GM18499 (cell line): ENCODE measurements at regions not wholly inside any gene's neighbourhood (a gene's known extent, or its start where the extent isn't known, plus 50 kb on each side); places are given as distances from the start of the nearest gene placed in this dataset.
"Not testable (repeated sequence)": the region's sequence is repeated elsewhere in the genome, so short reads cannot be mapped to it uniquely, and the experiment has no call there.

Experiments used
- ATAC-seq: cut with Tn5 transposase; IDR thresholded peaks from one replicate; pipeline ENCODE4 v1.9.1; 2021; ENCODE audit warnings: moderate number of reproducible peaks; ENCODE audit not compliant: insufficient read depth, unreplicated experiment

DNA sequence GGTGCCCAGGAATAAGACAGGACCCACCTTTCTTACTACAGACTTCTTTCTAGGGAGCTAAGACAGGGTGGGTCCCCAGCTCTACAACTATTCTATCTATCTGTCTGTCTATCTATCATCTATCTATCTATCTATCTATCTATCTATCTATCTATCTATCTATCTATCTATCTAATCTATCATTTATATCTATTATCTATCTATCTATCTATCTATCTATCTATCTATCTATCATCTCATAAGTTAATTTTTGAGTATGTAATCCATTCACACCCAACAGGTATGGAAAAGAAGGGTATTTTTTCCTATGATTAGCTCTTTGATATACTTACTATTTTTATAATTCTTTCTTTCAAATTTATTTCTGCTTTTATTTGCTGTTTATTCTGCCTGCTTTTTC is 55.9 kb downstream of the BAMBI start:
- ATAC-seq = no peak

DNA sequence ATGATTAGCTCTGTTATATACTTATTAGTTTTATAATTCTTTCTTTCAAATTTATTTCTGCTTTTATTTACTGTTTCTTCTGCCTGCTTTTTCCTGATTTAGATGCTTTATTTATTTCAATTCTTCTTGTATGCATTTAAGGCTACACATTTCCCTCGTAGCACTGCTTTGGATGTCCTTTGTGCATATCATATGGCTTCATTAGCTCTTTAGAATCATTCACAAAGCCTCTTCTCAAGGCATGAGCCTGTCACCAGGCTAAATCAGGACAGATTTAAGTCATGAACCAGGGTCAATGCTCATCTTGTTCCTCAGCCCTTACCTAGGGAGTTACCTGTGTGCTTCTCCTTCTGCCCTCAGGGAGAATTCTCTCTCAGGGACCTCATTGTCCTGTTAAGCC is 56.3 kb downstream of the BAMBI start:
- ATAC-seq = no peak

DNA sequence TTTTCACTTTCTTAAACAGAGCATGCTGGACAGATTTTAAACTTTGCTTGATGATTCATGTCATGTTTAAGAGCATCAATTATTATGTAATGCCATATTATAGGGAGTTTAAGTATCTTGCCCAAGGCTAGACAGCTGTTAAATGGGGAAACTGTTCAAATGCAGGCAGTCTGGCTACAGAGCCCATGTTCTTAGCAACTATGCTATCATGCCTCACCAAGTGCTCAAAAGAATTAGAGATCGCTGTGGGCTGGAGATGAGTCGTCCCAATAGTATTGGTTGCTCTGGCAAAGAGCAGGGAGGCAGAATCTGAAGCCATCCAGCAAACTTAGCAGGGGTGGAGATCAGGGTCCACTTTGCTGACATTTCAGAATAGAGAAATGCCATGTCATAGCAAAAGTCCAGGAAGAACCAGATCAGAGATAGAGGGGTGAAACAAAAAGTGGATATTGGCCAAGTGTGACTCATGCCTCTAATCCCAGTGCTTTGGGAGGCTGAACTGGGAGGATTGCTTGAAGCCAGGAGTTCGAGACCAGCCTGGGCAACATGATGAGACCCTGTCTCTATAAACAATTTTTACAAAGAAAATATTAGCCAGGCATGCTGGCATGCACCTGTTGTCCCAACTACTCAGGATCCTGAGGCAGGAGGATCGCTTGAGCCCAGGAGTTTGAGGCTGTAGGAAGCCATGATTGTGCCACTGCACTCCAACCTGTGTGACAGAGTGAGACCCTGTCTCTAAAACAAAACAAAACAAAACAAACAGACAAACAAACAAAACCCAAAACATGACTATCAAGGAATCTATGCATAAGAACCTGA is 57.8 kb downstream of the BAMBI start:
- ATAC-seq = no peak

DNA sequence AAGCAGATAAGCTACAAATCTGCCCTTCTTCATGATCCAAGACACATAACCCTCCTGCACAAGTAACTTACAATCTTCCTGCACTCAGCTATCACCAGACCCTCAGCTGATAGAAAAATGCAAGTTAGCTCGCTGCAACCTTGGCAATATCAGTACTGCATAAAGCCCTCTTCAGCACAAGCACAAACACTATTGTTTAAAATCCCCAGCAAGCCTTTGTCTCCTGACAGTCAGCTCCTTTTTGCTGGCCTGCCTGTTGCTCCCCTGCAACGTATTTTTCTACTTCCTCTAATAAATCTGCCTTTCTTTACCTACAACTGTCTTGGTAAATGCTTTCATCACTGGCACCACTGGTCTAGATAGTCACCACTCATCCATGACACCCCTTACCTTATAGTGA is 59.8 kb downstream of the BAMBI start:
- no peak for ATAC-seq

DNA sequence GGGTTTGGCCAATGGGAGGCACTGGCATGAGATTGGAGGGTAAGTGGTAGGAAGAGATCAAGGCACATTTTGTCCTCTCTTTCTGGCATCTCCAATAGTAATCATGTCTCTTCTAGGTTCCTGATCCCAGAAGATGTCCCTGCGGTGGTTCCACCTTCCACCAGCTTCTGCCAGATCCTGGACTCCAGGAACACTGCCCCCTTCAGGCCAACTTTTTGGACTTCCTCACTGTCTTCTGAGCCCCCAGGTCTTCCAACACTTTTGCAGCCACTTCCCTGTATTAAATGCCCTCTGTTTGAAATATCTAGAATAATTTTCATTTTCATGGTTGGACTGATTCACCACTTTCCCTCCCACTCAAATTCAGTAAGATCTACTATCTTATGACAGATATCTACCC is 60.9 kb downstream of the BAMBI start:
- ATAC-seq = no peak

DNA sequence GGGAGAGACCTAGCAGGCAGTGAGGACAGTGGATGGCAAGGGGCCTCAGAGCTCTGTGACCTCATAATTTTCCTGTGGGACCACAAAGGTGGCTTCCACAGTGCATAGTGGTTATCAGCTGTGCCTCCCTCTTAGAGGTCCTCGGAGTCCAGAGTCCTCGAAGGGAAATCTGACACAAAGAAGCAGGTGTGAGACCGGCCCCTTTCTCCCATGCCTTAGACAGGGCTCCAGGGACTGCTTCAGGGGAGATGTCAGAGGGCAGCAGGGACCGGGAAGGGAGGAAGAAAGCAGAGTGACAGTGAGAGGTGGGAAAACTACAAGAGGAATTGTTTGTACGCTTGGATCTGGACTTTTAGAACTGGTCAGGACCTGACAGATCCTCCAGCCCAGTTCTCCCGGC is 66.3 kb downstream of the BAMBI start:
- no peak for ATAC-seq

DNA sequence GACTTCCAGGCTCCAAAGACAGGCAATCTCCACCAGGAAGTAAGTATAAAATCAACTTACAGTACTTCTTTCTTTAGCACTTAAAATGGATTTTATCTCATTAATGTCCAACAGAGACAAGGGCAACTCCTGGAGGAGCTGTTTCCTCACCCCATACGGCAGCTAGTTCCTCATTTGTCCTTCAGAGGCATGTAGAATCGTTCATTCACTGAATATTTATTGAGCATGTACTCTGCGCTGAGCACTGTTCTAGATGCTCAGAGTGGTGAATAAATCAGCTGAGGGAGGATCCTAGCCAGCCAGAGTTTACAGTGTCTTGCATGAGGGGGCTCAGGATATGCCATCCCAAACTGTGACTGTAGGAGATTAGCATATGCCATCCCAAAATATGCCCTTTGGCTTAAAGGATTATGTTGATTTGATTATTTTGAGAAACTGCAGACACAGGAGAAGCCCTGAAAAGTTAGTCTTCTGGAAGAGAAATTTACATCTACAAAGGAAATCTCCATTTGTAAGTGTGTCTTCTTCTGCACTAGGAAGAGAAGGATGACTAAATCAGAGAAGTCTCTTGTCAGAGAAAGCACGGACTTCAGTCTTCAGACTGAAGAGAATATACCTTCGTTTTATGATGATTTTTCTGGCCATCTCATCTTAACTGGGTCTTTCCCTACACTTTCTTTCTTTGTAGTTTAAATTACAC is 66.9 kb downstream of the BAMBI start:
- no peak for ATAC-seq

DNA sequence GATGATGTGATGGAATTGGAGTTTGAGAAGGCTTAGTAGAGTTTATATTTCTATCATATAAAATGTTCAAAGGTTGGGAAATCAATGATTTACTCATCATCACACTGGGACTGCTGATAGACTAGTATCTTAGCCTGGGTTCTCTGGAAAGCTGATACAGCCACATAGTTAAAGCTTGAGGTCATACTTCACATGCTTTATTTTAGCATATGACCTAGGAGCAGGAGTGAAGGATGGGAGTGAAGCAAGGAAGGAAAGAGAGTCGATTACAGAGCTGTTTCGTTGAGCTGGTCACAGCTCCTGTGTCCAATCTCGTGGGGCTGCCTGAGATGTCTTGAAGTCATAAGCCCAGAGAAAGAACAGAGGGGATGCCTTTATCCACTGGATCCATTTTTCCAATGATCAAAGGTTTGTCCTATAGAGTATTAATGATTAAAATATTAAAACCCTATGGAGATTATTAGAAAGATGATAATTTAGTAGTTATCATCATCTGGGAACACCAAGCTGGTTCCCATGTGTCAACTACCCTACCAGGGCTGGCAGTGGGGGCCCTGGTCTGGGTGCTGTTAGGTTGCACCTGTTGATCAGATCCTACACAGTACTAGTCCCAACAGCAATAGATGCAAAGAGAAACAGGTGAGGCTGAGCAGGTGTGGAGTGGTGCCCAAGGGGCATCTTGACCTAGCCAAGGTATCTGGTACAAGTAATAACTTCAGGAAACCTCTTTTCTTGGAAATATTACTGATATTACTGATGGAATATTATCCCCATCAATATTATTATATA is 77.8 kb downstream of the BAMBI start:
- no peak for ATAC-seq

DNA sequence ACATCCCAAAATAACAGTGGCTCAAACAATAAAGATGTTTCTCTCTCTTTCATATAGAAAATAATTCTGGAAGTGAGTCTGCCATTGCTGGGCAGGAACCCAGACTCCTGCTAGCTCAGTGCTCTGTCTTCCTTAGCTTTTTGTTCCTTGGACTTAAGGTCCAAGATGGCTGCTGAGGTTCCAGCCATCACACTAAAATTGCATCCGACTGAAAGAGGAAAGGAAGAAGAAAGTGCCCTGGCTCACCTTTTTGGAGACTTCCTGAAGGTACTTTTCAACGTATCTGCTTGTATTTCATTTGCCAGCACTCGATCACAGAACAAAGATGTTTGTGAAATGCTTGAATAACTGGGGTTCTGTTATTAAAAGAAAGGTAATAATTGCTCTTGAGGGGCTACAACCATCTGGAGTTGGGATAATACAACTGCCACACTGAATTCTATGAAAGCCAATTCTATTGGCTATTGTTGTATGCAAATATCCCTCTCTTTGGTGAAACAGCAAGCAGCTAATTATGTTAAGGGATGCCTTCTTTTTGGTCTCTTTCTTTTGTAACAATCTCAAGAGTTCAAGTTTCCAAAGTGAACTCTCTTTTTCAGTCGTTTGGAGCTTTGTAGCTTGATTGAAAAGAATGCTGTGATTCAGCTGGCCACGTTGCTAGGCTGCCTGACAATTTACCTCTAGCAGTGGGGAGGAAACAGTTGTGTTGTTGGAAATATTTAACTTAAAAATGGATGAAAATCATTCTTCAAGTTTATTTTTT is 83.9 kb downstream of the BAMBI start:
- ATAC-seq = no peak

DNA sequence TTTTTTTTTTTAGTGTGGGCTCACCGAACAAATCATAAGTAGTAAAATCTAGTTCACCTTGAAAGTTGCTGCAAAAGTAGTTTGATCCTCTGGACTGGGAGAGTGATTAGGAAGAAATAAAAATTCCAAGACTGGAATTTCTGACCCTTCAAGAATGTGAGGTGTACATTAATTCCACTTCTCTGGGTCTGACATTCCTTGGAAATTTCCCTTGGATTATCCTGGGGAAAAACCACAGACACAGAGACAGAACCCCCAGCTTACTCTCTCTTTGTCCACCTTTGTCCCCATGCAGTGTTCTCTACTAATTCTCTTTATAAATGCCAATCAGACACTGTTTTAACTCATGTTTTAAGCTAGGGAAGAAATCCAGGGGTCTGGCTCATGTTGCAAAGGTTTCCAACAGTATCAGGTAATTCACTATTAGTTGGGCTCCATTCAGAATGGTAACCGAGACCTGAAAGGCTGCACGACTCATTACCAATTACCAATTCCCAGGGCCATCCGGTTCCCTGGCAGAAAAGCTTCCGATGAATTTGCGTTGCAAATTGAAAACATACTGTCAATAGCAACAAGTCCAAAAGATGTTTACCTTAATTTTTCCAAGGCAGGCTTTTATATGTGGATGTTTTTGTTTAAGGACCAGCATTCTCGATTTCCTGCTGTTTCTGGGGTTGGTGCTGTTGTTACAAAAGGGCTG is 86.3 kb downstream of the BAMBI start:
- no peak for ATAC-seq

DNA sequence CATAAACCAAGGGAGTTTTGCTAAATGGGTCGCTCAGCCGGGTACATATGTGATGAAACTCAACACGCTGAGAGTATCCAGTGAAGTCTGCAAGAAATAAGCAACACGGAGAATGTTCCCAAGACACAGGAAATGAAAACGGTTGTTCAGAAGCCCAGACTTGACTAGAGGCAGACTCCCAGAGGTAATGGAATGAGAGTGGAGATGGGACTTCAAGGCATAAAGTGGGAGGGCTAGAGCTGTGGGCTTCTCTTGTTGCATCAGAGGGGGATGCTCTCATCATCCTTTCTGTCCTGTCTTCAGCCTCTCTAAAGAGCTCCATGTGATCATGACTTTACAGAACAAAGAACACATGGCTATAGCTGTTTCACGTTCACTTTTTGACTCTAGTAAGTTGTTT is 88.3 kb downstream of the BAMBI start:
- ATAC-seq = no peak

DNA sequence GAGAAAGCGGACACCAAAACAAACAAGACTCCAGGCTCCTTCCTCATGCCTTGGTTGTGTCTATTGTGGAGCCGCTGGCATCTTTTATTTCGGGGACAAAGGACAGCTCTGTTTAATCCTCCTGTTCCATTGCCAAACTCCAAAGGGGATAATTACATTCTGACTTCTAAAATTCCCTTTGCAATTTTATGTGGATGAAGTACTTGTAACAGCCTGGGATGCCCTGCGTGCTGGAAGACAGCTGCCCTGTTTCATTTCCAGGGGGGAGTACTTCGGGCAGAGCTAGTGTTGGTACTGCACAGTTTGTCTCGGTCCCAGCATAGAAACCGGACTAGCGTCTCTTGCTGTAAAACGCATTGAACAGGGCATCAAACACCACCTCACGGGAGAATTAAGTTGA is 90.9 kb downstream of the BAMBI start:
- no peak for ATAC-seq

DNA sequence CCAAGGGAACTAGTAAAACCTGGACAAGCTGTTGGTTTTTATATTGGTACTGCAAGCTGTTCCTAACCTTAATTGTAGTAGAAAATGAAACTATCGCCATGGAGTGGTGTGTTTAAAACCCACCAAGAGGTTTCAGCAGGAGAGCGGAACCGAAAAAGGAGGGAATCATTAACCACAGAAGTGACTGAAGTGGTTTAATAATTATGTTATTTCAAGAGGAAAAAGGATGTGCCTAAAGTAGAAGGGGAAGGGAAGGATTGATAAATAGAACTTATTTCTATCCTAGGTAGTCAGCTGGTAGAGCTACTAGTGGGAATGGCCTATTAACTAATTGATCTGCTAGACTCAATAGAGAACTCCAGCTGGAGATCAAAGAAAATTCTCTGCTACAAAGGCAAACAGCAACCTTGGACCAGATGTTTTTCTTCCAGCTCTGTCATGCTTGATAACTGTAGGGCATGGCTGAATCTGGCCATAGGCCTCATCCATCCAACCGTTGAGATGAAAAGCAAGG is 91.8 kb downstream of the BAMBI start:
- ATAC-seq = no peak

DNA sequence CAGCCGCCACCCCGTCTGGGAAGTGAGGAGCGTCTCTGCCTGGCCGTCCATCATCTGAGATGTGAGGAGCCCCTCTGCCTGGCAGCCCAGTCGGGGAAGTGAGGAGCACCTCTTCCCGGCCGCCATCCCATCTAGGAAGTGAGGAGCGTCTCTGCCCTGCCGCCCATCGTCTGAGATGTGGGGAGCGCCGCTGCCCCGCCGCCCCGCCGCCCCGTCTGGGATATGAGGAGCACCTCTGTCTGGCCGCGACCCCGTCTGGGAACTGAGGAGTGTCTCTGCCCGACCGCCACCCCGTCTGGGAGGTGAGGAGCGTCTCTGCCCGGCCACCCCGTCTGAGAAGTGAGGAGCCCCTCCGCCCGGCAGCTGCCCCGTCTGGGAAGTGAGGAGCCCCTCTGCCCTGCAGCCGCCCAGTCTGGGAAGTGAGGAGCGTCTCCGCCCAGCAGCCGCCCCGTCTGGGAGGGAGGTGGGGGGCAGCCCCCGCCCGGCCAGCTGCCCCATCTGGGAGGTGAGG is 94.3 kb downstream of the BAMBI start:
- not testable (repeated sequence) for ATAC-seq

DNA sequence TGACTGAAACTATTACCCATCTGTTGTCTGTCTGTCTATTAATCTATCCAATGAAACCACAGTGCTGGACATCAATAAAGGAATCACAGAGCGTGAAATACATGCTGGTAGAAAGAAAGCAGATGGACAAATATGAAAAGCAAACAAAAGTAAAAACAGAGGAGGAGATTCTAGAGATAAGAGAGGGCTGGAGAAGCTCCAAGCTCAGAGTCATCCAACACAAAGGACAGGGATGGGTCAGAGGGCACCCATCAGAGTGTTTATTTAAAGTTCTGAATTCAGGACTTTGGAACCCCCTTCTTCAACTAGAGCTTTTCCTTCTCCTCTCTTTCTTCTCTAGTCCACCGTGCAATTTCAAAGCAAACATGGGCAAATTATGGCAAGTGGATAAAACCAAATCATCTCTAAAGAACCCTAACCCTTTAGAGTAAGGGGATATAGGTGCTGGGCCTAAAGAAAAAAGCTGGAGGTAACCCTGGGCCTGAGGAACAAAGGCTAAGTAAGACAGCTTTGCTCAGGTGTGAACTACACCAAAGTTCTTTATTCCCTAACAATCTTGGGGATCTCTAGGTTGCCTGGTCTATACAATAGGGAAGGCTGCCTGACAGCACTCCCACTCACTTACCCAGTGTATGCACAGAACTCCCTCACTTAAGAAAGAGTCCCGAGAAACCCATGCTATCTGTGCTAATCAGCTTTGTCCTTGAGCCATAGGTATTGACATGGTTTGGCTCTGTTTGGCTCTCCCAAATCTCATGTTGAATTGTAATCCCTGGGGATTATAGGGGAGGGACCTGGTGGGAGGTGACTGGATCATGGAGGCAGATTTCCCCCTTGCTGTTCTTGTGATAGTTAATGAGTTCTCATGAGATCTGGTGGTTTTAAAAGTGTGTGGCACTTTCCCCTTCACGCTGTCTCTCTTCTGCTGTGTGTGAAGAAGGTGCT is 97.0 kb downstream of the BAMBI start:
- no peak for ATAC-seq

DNA sequence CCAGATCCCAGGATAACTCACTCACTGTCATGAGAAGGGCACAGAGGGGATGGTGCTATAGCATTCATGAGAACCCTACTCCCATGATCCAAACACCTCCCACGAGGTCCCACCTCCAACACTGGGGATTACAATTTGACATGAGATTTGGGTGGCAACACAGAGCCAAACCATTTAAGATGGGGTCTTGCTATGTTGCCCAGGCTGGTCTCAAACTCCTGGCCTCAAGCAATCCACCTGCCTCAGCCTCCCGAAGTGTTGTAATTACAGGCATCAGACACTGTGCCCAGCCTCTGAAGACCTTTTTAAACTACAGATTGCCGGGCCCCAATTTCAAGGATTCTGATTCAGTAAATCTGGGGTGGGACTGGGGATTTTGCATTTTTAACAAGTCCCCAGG is 98.5 kb downstream of the BAMBI start:
- ATAC-seq = no peak

DNA sequence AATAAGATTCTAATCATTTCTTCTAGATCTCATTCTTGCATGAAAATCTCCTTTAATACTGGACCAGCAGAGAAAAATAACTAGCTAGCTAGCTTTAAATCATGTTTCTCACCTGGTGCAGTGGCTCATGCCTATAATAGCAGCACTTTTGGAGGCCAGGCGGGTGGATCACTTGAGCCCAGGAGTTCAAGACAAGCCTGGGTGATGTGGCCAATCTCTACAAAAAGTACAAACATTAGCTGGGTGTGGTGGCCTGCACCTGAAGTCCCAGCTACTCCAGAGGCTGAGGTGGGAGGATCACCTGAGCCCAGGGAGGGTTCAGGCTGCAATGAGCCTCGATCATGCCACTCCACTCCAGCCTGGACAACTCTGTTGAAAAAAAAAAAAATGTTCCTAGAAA is 99.2 kb downstream of the BAMBI start:
- ATAC-seq = no peak

DNA sequence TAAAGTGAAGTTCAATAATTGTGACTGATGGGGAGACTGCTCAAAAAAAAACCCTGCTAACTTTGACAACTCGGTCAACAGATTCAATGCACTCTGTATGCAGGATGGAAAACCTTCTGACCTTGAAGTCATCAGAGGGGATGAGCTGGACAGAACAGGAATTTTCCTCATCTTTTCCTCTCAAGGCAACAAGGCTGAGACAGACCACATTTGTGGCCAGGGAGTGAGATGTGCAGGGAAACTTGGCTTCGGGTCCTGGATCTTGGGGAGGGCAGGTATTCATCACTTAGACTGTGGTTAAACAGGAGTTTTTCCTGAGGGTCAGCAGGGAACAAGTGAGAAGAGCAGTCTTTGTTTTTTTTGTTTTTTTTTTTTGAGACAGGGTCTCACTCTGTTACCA is 100.6 kb downstream of the BAMBI start:
- no peak for ATAC-seq
